Spinal cord (tissue), 9 donors: ENCODE measurements at regions not wholly inside any gene's neighbourhood (a gene's known extent, or its start where the extent isn't known, plus 50 kb on each side); places are given as distances from the start of the nearest gene placed in this dataset.
A peak's percentile ranks its signal among the peaks of the same experiment; 100 is the strongest.

Experiments
- DNase-seq, 6 donors: peaks; one replicate each; pipeline versions ENCODE4 v3.0.0 to v3.0.0-alpha.2; 2013 to 2015; ENCODE audit warnings: low spot score in 6 of 6, low read depth in 4 of 6
- H3K27ac ChIP-seq: one replicate; pipeline ENCODE4 v1.5.1; 2013; ENCODE audit warnings: low read depth, low read length, control low read depth
- H3K27me3 ChIP-seq: one replicate; pipeline ENCODE4 v1.6.1; 2013; ENCODE audit warnings: low read length; ENCODE audit not compliant: control insufficient read depth, insufficient read depth
- H3K36me3 ChIP-seq: one replicate; pipeline ENCODE4 v1.6.1; 2013; ENCODE audit warnings: low read length; ENCODE audit not compliant: control insufficient read depth, insufficient read depth
- H3K4me1 ChIP-seq: one replicate; pipeline ENCODE4 v1.6.1; 2013; ENCODE audit warnings: low read length; ENCODE audit not compliant: control insufficient read depth, insufficient read depth
- H3K4me3 ChIP-seq: one replicate; pipeline ENCODE4 v1.5.1; 2013; ENCODE audit warnings: low read depth, low read length, control low read depth
- H3K9me3 ChIP-seq: one replicate; pipeline ENCODE4 v1.6.1; 2013; ENCODE audit warnings: low read length; ENCODE audit not compliant: control insufficient read depth, insufficient read depth
- WGBS: methylation state at CpG from one replicate; pipeline ENCODE4 v1.1.5; 2013; ENCODE audit warnings: missing lambda C conversion rate; ENCODE audit not compliant: insufficient coverage; 5-methylcytosine and 5-hydroxymethylcytosine counted together
- donor health status: healthy.

DNA sequence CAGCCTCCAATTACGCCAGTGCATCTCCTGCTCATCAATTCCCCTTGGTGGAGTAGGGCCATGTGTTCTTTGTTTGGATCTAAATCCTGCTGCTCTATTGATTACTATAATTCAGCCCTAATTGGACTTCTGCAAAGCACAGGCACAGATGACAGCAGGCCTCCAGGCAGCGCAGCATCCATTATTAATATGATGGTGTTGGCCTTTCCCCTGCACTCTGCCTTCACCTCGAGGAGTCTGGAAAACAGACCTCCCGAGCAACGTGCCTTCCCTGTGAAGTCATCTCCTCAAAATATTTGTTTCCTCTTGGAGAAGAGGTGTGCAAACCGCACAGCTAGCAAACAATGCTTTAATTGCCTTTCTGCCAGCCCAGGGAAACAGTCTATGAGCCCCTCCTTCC lies 92.5 kb downstream of the UQCRFS1 start:
- Histone ChIP-seq H3K27ac (no peak overlapping the region), H3K9me3 (no peaks in the 10 kb centered on the region), H3K4me3 (no peak overlapping the region), H3K36me3 (no peaks in the 10 kb centered on the region), H3K4me1 (no peaks in the 10 kb centered on the region), H3K27me3 (no peaks in the 10 kb centered on the region)
- WGBS: 46% methylated on average over 4 of the region's 6 CpGs
- peak in 1 of 6 donors; percentile 83 for DNase-seq

DNA sequence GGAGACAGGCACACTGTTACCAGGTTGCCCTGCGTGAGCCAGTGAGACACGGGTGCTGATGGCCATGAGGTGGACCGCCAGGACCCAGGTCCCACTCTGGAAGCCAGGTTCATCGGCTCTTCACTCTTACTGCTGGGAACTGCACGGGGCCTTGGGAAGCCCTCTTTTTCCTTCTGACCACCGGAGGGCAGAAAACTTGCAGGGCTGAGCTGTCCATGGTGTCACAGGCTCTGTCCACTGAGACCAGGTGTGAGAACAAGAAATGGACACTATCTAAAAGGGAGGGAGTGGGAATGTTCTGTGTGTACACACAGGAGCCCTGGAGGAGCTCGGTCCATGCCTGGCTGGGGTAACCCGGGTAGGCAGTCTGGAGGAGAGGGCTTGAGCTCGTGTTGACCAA lies 93.4 kb downstream of the UQCRFS1 start:
- H3K27ac ChIP-seq: no peak overlapping the region
- 71% methylated on average over 9 of the region's 9 CpGs for WGBS
- no peaks in the 10 kb centered on the region for H3K9me3 ChIP-seq
- no peaks in the 10 kb centered on the region for H3K27me3 ChIP-seq
- H3K4me1 ChIP-seq: no peaks in the 10 kb centered on the region
- H3K36me3 ChIP-seq: no peaks in the 10 kb centered on the region
- DNase-seq: no peak
- no peak overlapping the region for H3K4me3 ChIP-seq

DNA sequence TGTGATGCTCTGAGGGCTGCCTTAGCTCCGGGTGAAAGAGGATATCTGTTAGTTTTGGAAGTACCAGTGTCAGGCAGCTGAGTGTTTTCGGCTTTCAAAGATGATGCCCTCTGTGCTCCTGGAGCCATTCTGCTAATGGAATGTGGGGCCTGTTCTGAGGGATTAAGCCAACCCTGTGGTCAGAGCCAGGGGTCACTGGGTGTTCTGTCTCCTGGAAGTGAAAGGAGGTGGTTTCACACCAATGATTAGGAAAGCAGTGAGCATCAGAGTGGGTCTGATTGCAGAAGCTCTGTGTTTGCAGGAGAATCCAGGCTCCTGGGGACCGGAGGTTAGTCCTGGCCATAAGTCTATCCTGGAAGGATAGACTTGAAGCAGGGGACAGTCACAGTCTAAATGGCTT lies 94.6 kb downstream of the UQCRFS1 start:
- H3K36me3 ChIP-seq: no peaks in the 10 kb centered on the region
- H3K27ac ChIP-seq: no peak overlapping the region
- H3K4me3 ChIP-seq: no peak overlapping the region
- DNase-seq: no peak
- H3K27me3 ChIP-seq: no peaks in the 10 kb centered on the region
- WGBS: 53% methylated on average over 3 of the region's 3 CpGs
- no peaks in the 10 kb centered on the region for H3K9me3 ChIP-seq
- H3K4me1 ChIP-seq: no peaks in the 10 kb centered on the region

DNA sequence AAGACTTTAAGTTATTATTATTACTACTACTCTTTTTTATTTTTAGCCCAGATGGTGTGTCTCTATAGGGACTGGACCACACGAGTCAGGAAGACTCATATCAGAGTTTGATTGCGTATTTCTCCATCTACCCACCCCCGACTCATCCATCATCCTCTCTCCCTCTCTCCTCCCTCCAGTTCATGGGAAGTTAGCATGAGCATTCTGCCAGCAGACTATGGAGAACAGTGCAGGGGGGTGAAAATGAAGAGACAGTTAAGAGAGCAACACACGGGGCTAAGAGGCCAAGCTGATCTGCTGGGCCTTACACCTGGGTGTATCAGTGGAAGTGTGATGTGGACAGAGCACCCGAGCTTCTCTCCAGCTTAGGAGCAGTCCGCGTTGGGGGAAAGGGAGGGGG lies 95.0 kb downstream of the UQCRFS1 start:
- no peaks in the 10 kb centered on the region for H3K36me3 ChIP-seq
- no peak overlapping the region for H3K4me3 ChIP-seq
- WGBS: 48% methylated on average over 4 of the region's 7 CpGs
- no peaks in the 10 kb centered on the region for H3K4me1 ChIP-seq
- no peak for DNase-seq
- no peaks in the 10 kb centered on the region for H3K9me3 ChIP-seq
- no peaks in the 10 kb centered on the region for H3K27me3 ChIP-seq
- no peak overlapping the region for H3K27ac ChIP-seq

DNA sequence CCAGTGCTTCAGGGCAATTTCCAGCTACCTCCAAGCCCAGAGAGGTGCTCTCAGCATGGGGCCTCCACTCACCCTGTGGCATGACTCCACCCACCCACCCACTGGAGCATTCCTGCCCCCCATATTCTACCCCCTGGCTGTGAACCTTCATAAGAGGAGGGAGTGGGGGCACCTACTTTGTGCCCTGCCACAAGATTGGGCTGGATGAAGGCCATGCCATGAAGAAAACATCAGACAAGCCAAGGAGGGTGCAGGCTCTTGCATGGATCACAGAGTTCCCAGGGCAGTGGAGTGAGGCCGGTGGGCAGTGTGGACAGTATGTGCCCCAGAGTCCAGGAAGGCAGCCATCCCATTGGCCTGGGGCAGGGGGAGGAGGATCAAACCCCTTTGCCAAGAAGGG lies 97.8 kb downstream of the UQCRFS1 start:
- peaks cover 3% of the 10 kb centered on the region for H3K4me1 ChIP-seq
- no peak for DNase-seq
- no peaks in the 10 kb centered on the region for H3K36me3 ChIP-seq
- no peak overlapping the region for H3K4me3 ChIP-seq
- H3K9me3 ChIP-seq: no peaks in the 10 kb centered on the region
- H3K27me3 ChIP-seq: no peaks in the 10 kb centered on the region
- WGBS: 100% methylated on average over 1 of the region's 1 CpG
- H3K27ac ChIP-seq: no peak overlapping the region

DNA sequence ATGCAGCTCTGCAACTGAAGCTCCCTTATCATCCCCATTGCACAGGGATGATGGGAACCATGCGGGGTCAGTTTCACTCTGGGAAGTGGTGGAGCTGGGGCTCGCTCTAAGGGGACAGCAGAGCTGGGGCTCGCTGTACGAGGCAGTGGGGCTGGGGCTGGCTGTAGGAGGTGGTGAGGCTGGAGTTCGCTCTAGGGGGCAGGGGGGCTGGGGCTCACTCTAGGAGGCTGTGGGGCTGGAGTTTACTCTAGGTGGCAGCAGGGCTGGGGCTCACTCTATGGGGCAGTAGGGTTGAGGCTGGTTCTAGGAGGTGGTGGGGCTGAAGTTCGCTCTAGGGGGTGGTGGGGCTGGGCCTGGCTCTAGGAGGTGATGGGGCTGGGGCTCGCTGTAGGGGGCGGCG lies 99.1 kb downstream of the UQCRFS1 start:
- peaks cover 3% of the 10 kb centered on the region for H3K4me1 ChIP-seq
- WGBS: 88% methylated on average over 8 of the region's 9 CpGs
- no peak overlapping the region for H3K4me3 ChIP-seq
- H3K27ac ChIP-seq: no peak overlapping the region
- no peaks in the 10 kb centered on the region for H3K27me3 ChIP-seq
- DNase-seq: no peak
- H3K9me3 ChIP-seq: no peaks in the 10 kb centered on the region
- no peaks in the 10 kb centered on the region for H3K36me3 ChIP-seq

DNA sequence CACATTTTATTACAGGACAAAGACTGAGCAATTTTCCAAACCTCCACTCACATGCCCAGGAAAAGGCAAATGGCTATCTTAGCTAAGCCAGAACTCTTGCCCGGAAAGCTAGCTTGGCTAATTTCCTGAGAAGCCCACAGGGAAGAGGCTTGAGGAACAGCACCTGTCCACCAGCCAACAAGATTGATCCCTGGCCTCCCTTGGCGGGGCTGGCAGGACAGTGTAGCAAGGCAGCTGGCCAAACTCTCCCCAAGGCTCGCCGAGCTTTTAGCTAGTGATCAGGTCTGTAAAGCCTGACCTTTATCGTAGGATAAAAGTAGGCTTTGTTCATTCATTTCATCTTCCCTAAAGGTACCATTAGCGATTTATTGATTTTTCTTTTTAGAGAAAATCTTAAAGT lies 101.4 kb downstream of the UQCRFS1 start:
- H3K9me3 ChIP-seq: no peaks in the 10 kb centered on the region
- DNase-seq: peak in 1 of 6 donors; percentile 53
- no peaks in the 10 kb centered on the region for H3K36me3 ChIP-seq
- no peak overlapping the region for H3K4me3 ChIP-seq
- WGBS: 54% methylated on average over 2 of the region's 6 CpGs
- no peak overlapping the region for H3K27ac ChIP-seq
- peaks cover 7% of the 10 kb centered on the region for H3K4me1 ChIP-seq
- H3K27me3 ChIP-seq: no peaks in the 10 kb centered on the region

DNA sequence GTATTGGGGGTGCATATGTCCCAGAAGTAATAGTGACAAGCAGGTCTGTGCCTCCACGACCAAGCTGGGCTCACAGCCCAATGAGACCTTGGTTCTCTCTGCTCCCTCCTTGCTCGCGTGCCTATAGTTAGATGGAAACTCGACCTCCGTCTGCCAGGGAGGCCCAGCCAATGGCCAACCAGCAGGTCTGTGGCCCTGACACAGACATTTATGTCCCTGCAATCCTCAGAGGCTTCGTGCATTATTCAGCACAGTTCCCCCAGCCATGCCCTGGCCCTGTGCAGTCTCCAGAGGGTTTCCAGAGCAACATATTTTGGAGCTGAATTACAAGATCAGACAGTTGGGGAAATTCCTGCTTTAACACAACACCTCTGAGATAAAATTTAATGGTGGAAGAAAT lies 105.1 kb downstream of the UQCRFS1 start:
- no peaks in the 10 kb centered on the region for H3K9me3 ChIP-seq
- peaks cover 14% of the 10 kb centered on the region for H3K4me1 ChIP-seq
- no peak overlapping the region for H3K4me3 ChIP-seq
- H3K27ac ChIP-seq: no peak overlapping the region
- WGBS: 60% methylated on average over 6 of the region's 6 CpGs
- DNase-seq: no peak
- H3K36me3 ChIP-seq: no peaks in the 10 kb centered on the region
- H3K27me3 ChIP-seq: no peaks in the 10 kb centered on the region

DNA sequence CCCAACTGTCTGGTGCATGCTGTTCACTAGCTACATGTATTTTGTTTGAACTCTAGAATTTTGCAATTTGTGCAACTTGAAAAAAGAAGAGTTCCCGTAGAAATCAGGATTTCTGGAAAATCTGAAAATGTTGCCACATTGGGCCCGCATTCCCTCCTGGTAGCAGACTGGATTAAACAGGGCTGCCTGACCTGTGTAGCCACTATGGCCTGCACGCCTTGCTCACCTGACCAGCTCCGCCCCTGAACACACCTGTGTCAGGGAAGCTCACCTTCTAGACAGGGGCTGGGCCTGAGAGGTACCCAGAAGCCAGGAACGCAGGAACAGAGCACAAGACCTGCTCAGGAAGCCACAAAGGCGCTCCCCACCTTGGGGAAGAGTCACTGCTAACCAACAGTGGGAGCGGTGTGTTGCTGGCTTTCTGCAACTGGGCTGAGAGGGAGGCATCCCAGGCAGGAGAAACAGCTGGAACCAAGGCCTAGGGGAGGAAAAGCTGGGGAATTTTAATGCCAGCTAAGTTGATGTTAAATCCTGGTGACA lies 106.5 kb downstream of the UQCRFS1 start:
- Histone ChIP-seq H3K4me3 (no peak overlapping the region), H3K36me3 (no peaks in the 10 kb centered on the region), H3K27me3 (no peaks in the 10 kb centered on the region), H3K27ac (no peak overlapping the region), H3K4me1 (peaks cover 10% of the 10 kb centered on the region), H3K9me3 (no peaks in the 10 kb centered on the region)
- no peak for DNase-seq
- WGBS: 93% methylated on average over 7 of the region's 7 CpGs

DNA sequence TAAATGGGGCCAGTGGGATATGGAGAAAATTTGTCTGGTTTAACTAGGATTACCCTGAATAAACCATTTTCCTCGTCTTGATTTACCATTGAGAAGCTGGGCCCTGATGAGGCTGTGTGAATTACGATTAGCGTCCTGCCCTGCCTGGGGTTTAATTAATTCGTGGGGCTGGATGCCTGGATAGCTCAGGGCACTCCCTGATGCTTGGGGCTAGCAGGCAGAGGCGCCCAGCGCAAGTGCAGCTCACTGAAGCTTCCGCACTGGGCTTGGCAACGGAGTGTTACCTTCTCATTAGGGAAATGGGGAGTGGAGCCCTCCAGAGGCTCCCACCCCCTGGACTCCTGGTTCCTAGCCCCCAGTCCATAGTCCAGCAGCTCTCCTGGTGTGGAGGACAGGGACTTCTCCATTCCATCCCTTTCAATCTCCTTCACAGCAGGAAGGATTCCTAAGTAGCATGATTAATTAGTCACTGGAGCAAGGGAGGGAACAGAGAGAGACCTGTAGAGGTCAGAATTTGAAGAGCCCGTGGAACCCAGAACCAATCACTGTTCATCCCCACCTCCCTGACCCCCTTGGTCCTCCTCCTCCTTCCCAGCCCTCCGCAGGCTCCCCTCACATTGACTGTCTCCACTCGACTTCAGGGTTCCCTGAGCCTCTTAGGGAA lies 107.2 kb downstream of the UQCRFS1 start:
- H3K27ac ChIP-seq: no peak overlapping the region
- H3K36me3 ChIP-seq: no peaks in the 10 kb centered on the region
- no peak for DNase-seq
- WGBS: 36% methylated on average over 3 of the region's 11 CpGs
- H3K27me3 ChIP-seq: no peaks in the 10 kb centered on the region
- H3K4me3 ChIP-seq: no peak overlapping the region
- H3K9me3 ChIP-seq: no peaks in the 10 kb centered on the region
- peaks cover 10% of the 10 kb centered on the region for H3K4me1 ChIP-seq
